ENCODE measurements at regions not wholly inside any gene's neighbourhood (a gene's known extent, or its start where the extent isn't known, plus 50 kb on each side); places are given as distances from the start of the nearest gene placed in this dataset.
"Not testable (repeated sequence)": the region's sequence is repeated elsewhere in the genome, so short reads cannot be mapped to it uniquely, and the experiment has no call there.

DNA sequence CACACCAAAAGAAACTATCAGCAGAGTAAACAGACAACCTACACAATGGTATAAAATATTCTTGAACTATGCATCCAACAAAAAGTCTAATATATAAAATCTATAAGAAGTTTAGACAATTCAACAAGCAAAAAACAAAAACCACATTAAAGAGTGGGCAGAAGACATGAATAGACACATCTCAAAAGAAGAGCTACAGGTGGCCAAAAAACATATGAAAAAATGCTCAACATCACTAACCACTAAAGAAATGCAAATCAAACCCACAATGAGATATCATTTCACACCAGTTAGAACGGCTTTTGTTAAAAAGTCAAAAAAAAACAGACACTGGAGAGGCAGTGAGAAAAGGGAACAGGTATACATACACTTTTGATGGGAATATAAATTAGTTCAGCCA lies 348.9 kb upstream of the MAF start:
- H3K9ac ChIP-seq (ENCODE audit: low read depth, low read length): no peak overlapping the region
- H3K27ac ChIP-seq (ENCODE audit: low read depth, low read length): no peak overlapping the region
- no peaks in the 10 kb centered on the region for H3K4me1 ChIP-seq (ENCODE audit: insufficient read depth, low read length)
- no peaks in the 10 kb centered on the region for H3K27me3 ChIP-seq (ENCODE audit: insufficient read depth, low read length)
- 86% methylated on average over 1 of the region's 1 CpG for WGBS
- no peak overlapping the region for H3K4me3 ChIP-seq (ENCODE audit: low read length)
- H3K9me3 ChIP-seq (ENCODE audit: insufficient read depth, low read depth, low read length): no peaks in the 10 kb centered on the region
- no peaks in the 10 kb centered on the region for H3K36me3 ChIP-seq (ENCODE audit: insufficient read depth, low read length)

DNA sequence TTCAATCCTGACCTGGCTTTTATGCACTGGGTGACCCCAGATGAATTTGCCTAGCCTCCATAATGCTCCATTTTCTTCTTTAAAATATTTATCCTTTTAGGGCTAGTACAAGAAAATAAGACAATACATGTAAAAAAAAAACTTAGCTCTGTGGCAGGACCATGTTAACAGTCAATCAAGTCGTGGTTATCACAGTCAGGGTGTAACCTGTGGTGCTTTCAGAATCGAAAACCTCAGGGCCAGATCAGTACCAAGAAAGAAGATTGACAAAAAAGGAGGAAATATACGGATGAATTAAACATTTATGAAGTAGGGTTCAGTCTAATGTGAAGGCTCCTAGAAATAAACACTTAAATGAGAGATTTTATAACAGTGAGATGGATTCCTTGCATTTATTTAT lies 347.2 kb upstream of the MAF start:
- no peak overlapping the region for H3K4me3 ChIP-seq (ENCODE audit: low read length)
- H3K27ac ChIP-seq (ENCODE audit: low read depth, low read length): no peak overlapping the region
- H3K9me3 ChIP-seq (ENCODE audit: insufficient read depth, low read depth, low read length): no peaks in the 10 kb centered on the region
- H3K9ac ChIP-seq (ENCODE audit: low read depth, low read length): no peak overlapping the region
- no peaks in the 10 kb centered on the region for H3K4me1 ChIP-seq (ENCODE audit: insufficient read depth, low read length)
- WGBS: 91% methylated on average over 3 of the region's 3 CpGs
- H3K36me3 ChIP-seq (ENCODE audit: insufficient read depth, low read length): no peaks in the 10 kb centered on the region
- H3K27me3 ChIP-seq (ENCODE audit: insufficient read depth, low read length): no peaks in the 10 kb centered on the region

DNA sequence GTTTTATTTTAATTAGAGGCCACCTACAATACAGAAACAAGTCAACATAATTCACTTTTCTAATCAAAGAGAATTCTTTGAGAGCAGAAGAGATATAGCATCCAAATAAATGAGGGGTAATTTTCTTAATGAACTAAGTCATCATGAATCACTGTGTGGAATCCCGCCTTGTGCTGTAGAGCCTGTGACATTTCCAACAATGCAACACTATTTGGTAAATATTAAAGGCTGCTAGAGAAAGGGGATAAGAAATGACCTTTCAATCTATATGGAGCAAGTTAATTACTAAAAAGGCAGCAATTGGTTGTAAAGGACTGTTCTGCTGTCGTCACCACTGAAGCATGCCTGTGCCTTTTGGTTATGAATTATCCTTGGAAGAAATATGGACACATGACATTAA lies 345.7 kb upstream of the MAF start:
- H3K9ac ChIP-seq (ENCODE audit: low read depth, low read length): no peak overlapping the region
- H3K36me3 ChIP-seq (ENCODE audit: insufficient read depth, low read length): no peaks in the 10 kb centered on the region
- WGBS: 93% methylated on average over 2 of the region's 2 CpGs
- no peaks in the 10 kb centered on the region for H3K4me1 ChIP-seq (ENCODE audit: insufficient read depth, low read length)
- no peak overlapping the region for H3K4me3 ChIP-seq (ENCODE audit: low read length)
- H3K27ac ChIP-seq (ENCODE audit: low read depth, low read length): no peak overlapping the region
- H3K9me3 ChIP-seq (ENCODE audit: insufficient read depth, low read depth, low read length): no peaks in the 10 kb centered on the region
- no peaks in the 10 kb centered on the region for H3K27me3 ChIP-seq (ENCODE audit: insufficient read depth, low read length)

DNA sequence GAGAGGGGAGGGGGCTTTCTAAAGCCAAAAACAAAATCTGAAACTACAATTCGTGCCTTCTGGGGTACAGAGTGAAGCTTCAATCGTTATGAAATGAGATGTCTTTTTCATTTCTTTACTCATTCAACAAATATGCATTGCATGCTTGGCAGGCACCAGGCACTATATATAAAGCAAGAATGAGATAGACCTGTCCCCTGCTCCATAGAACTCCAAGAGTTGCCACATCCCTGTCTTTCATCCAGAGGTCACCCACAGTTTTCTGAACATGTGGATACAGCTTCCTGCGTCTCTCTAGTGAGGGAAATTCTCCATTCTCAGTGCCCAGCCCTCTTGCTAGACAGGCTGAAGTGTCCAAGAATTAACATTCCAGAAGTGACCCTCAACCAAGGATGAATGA lies 343.2 kb upstream of the MAF start:
- 93% methylated on average over 2 of the region's 3 CpGs for WGBS
- H3K36me3 ChIP-seq (ENCODE audit: insufficient read depth, low read length): no peaks in the 10 kb centered on the region
- H3K9ac ChIP-seq (ENCODE audit: low read depth, low read length): no peak overlapping the region
- H3K4me1 ChIP-seq (ENCODE audit: insufficient read depth, low read length): no peaks in the 10 kb centered on the region
- H3K27me3 ChIP-seq (ENCODE audit: insufficient read depth, low read length): no peaks in the 10 kb centered on the region
- no peak overlapping the region for H3K27ac ChIP-seq (ENCODE audit: low read depth, low read length)
- no peaks in the 10 kb centered on the region for H3K9me3 ChIP-seq (ENCODE audit: insufficient read depth, low read depth, low read length)
- H3K4me3 ChIP-seq (ENCODE audit: low read length): no peak overlapping the region

DNA sequence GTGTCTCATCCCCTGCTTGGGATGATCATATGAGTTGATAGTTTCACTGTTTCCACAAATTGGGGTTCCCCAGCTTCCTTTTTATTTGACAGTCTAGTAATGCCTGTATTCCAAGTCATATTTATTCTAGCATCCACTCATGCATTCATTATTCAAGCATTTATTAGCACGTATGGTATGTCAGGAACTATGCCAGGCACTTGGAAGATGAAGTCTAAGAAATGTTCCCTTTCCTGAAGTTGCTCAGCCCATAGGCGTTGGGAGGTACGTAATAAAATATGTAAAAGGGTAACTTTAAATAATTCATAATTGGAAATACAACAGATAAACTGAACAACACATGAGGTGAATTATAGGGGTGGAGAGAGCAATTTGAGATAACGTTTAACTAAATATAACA lies 338.0 kb upstream of the MAF start:
- no peaks in the 10 kb centered on the region for H3K27me3 ChIP-seq (ENCODE audit: insufficient read depth, low read length)
- peaks cover 4% of the 10 kb centered on the region for H3K4me1 ChIP-seq (ENCODE audit: insufficient read depth, low read length)
- H3K9me3 ChIP-seq (ENCODE audit: insufficient read depth, low read depth, low read length): no peaks in the 10 kb centered on the region
- H3K4me3 ChIP-seq (ENCODE audit: low read length): no peak overlapping the region
- no peak overlapping the region for H3K9ac ChIP-seq (ENCODE audit: low read depth, low read length)
- WGBS: 100% methylated on average over 1 of the region's 4 CpGs
- no peak overlapping the region for H3K27ac ChIP-seq (ENCODE audit: low read depth, low read length)
- no peaks in the 10 kb centered on the region for H3K36me3 ChIP-seq (ENCODE audit: insufficient read depth, low read length)

DNA sequence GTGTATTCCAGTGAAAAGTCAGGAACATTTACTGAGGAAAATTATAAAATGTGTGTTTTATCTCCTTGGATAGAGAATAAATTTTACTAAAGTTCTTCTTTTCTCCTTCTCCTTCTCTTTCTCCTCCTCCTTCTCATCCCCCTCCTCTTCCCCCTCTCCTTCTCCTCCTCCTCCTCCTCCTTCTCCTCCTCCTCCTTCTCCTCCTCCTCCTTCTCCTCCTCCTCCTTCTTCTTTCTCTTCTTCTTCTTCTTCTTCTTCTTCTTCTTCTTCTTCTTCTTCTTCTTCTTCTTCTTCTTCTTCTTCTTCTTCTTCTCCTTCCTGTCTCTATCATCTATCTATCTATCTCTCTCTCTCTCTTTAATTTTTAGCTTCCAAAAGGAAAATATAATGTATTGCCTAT lies 337.1 kb upstream of the MAF start:
- H3K36me3 ChIP-seq (ENCODE audit: insufficient read depth, low read length); H3K4me3 ChIP-seq (ENCODE audit: low read length); H3K9me3 ChIP-seq (ENCODE audit: insufficient read depth, low read depth, low read length); H3K27me3 ChIP-seq (ENCODE audit: insufficient read depth, low read length); H3K9ac ChIP-seq (ENCODE audit: low read depth, low read length); H3K4me1 ChIP-seq (ENCODE audit: insufficient read depth, low read length); H3K27ac ChIP-seq (ENCODE audit: low read depth, low read length): not testable (repeated sequence)

DNA sequence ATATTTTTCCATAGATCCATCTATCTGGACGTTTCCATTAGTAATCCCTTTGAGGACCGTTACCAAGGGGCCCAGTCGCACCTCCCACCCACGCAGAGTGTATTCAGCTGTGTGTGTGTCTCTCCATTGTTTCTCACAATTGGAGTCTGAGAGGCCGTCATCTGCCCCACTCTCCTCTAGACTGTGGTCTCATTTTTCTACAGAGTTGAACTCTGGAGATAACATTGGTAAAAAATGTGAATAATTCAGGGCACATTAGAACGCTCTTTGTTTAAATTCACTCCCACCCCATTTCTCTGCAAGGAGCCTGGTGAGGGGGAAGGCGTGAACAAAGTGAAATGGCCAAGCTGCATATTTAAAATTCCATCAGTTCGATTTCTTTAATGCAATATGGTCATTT lies 333.1 kb upstream of the MAF start:
- H3K27me3 ChIP-seq (ENCODE audit: insufficient read depth, low read length): no peaks in the 10 kb centered on the region
- H3K27ac ChIP-seq (ENCODE audit: low read depth, low read length): no peak overlapping the region
- 92% methylated on average over 8 of the region's 8 CpGs for WGBS
- peaks cover 10% of the 10 kb centered on the region for H3K4me1 ChIP-seq (ENCODE audit: insufficient read depth, low read length)
- no peaks in the 10 kb centered on the region for H3K9me3 ChIP-seq (ENCODE audit: insufficient read depth, low read depth, low read length)
- no peak overlapping the region for H3K4me3 ChIP-seq (ENCODE audit: low read length)
- H3K36me3 ChIP-seq (ENCODE audit: insufficient read depth, low read length): no peaks in the 10 kb centered on the region
- H3K9ac ChIP-seq (ENCODE audit: low read depth, low read length): no peak overlapping the region

DNA sequence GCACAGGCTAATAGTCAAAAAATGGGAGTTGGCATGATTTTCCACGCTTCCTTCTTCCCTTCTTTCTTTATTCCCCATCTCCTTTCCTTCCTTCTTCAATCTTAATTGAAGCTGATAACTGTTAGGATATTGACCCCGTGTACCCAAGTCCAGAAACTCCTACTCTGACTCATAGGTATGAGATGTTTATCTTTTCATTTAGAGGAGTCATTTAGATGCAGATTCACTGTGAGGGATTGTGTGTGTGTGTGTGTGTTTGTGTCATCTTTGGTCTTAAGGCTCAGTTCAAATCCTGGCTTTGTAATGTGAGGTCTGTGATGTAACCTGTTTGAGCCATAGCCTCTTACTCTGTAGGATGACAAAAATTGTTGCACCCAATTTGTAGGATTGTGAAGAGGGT lies 332.0 kb upstream of the MAF start:
- 77% methylated on average over 2 of the region's 2 CpGs for WGBS
- no peak overlapping the region for H3K27ac ChIP-seq (ENCODE audit: low read depth, low read length)
- H3K9ac ChIP-seq (ENCODE audit: low read depth, low read length): no peak overlapping the region
- no peaks in the 10 kb centered on the region for H3K36me3 ChIP-seq (ENCODE audit: insufficient read depth, low read length)
- peaks cover 10% of the 10 kb centered on the region for H3K4me1 ChIP-seq (ENCODE audit: insufficient read depth, low read length)
- H3K4me3 ChIP-seq (ENCODE audit: low read length): no peak overlapping the region
- H3K9me3 ChIP-seq (ENCODE audit: insufficient read depth, low read depth, low read length): no peaks in the 10 kb centered on the region
- no peaks in the 10 kb centered on the region for H3K27me3 ChIP-seq (ENCODE audit: insufficient read depth, low read length)

DNA sequence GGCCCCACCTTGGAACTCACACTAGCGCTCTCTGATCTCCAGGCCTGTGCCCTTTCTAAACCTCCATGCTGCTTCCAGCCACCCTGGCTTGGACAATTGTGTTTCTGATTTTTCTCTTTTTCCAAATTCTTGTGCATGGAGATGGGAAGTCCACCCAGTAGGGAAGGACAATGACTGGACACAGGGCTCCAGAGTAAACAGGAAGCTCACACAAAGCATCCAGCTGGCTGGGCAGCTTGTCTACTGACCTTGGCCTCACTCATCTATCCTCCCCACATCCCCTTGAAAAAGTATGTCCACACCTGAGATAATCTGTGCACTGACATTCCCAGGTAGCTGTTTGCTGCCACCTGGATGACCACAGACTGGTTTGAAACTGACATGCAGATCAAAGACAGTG lies 331.2 kb upstream of the MAF start:
- Histone ChIP-seq H3K36me3 (ENCODE audit: insufficient read depth, low read length) (no peaks in the 10 kb centered on the region), H3K27me3 (ENCODE audit: insufficient read depth, low read length) (no peaks in the 10 kb centered on the region), H3K4me3 (ENCODE audit: low read length) (no peak overlapping the region), H3K9ac (ENCODE audit: low read depth, low read length) (no peak overlapping the region), H3K4me1 (ENCODE audit: insufficient read depth, low read length) (peaks cover 10% of the 10 kb centered on the region), H3K27ac (ENCODE audit: low read depth, low read length) (no peak overlapping the region), H3K9me3 (ENCODE audit: insufficient read depth, low read depth, low read length) (no peaks in the 10 kb centered on the region)
- WGBS: 100% methylated on average over 1 of the region's 1 CpG

DNA sequence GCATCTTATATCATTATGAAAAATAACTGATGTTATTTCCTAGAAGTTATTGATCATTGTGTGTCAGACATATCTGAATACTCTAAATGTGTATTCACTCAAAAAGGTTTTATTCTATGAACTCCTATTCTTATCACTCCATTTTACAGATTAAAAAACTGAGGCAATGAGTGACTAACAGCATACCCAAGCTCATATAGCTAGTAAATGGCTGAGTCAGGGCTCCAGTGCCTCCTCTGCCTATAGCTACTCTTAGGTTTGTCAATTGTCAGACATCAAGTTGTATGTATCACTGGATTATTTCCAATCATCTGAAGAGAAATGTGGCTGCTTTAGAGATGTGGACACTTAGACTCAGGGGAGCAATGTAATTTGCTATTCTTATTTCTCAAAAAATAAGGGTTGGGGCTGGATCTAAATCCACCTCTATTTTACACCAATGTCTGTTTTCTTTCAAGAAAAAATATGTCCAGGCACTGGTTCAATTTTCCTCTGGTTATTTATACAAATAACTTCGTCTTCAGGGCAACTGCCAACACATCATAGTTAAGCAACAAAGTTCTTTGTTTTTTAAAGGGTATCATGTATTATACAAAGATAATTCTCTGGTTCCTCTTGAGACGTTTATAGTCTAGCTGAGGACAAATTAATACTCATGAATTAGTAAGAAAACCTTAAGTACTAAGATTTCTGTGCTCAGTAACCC lies 328.9 kb upstream of the MAF start:
- 86% methylated on average over 1 of the region's 2 CpGs for WGBS
- H3K9me3 ChIP-seq (ENCODE audit: insufficient read depth, low read depth, low read length): no peaks in the 10 kb centered on the region
- no peak overlapping the region for H3K9ac ChIP-seq (ENCODE audit: low read depth, low read length)
- H3K4me1 ChIP-seq (ENCODE audit: insufficient read depth, low read length): peaks cover 10% of the 10 kb centered on the region
- H3K27me3 ChIP-seq (ENCODE audit: insufficient read depth, low read length): no peaks in the 10 kb centered on the region
- H3K27ac ChIP-seq (ENCODE audit: low read depth, low read length): no peak overlapping the region
- no peaks in the 10 kb centered on the region for H3K36me3 ChIP-seq (ENCODE audit: insufficient read depth, low read length)
- H3K4me3 ChIP-seq (ENCODE audit: low read length): no peak overlapping the region

DNA sequence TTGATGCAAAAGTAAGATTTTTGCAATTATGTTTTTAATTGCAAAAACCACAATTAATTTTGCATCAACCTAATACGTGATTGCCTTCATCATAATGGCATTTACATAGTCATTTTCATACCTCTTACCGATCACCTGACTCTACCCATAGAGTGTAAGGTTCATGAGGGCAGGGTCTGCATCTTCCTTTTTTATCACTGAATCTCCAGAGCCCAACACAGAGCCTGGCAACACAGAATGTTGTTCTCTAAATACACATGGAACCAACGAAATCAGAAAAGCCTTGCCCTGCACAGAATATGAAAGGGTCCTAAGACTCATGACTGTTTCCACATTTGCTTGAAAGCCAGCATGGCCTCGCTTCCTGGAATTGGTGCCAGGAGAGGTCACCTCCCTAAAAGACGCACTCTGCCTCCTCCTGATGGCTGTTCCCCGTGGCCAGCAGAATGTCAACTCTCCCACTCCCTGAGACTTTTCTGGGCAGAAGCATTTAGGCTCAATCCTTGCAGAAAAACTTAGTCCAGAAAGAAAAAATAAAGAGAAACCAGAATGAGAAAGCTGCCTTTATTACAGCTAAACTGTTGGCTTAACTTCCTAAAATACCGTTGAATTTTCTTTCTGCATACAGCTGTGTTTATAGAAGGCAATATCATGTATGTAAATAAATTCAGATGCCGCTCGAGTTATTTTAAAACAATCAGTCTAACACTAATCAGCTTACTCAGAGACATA lies 327.8 kb upstream of the MAF start:
- WGBS: 92% methylated on average over 7 of the region's 9 CpGs
- H3K9ac ChIP-seq (ENCODE audit: low read depth, low read length): no peak overlapping the region
- no peak overlapping the region for H3K27ac ChIP-seq (ENCODE audit: low read depth, low read length)
- H3K27me3 ChIP-seq (ENCODE audit: insufficient read depth, low read length): no peaks in the 10 kb centered on the region
- H3K36me3 ChIP-seq (ENCODE audit: insufficient read depth, low read length): no peaks in the 10 kb centered on the region
- H3K4me3 ChIP-seq (ENCODE audit: low read length): no peak overlapping the region
- H3K4me1 ChIP-seq (ENCODE audit: insufficient read depth, low read length): peaks cover 3% of the 10 kb centered on the region; the same call in 1 of the 2 replicates
- H3K9me3 ChIP-seq (ENCODE audit: insufficient read depth, low read depth, low read length): no peaks in the 10 kb centered on the region
